Stomach (tissue), 8 donors: ENCODE measurements at regions not wholly inside any gene's neighbourhood (a gene's known extent, or its start where the extent isn't known, plus 50 kb on each side); places are given as distances from the start of the nearest gene placed in this dataset.

Source experiments
- DNase-seq, 2 donors: peaks; one replicate each; pipeline versions ENCODE4 v3.0.0 to v3.0.0-alpha.2; 2013 to 2019
- H3K27ac ChIP-seq, 5 donors: fragments of 200-600 bp in 4 of 5; sonication (generic) in 4 of 5; one replicate each; pipeline ENCODE4 v1.5.1; 2013 to 2019; ENCODE audit warnings: mild to moderate bottlenecking in 1 of 5, moderate library complexity in 1 of 5
- H3K27me3 ChIP-seq, 3 donors: fragments of 200-600 bp; sonication (generic); one replicate each; pipeline ENCODE4 v1.5.1; 2017 to 2019; ENCODE audit warnings: mixed run types in 1 of 3
- H3K36me3 ChIP-seq, 4 donors: fragments of 200-600 bp; sonication (generic); 1 replicate in 3 of 4; 2 replicates in 1 of 4; pipeline ENCODE4 v1.5.1; 2016 to 2019
- H3K4me1 ChIP-seq, 4 donors: fragments of 200-600 bp; sonication (generic); one replicate each; pipeline ENCODE4 v1.5.1; 2016 to 2019
- H3K4me3 ChIP-seq, 4 donors: fragments of 200-600 bp; sonication (generic) in 3 of 4; one replicate each; pipeline ENCODE4 v1.5.1; 2016 to 2019; ENCODE audit warnings: mild to moderate bottlenecking in 1 of 4
- H3K9me3 ChIP-seq, 4 donors: fragments of 200-600 bp; sonication (generic); one replicate each; pipeline ENCODE4 v1.5.1; 2016 to 2019
- EP300 ChIP-seq: sonication (generic); formaldehyde crosslinking; IDR thresholded peaks from one replicate; pipeline ENCODE4 v1.6.1; 2017; ENCODE audit warnings: antibody characterized with exemption
- POLR2A ChIP-seq, 4 donors: fragments of 450-650 bp; IDR thresholded peaks; one replicate each; pipeline ENCODE4 v1.6.1; 2016; ENCODE audit warnings: antibody characterized with exemption in 4 of 4, control low read depth in 2 of 4, mild to moderate bottlenecking in 1 of 4, moderate library complexity in 1 of 4
- POLR2AphosphoS5 ChIP-seq, 3 donors: sonication (generic); formaldehyde crosslinking; IDR thresholded peaks; one replicate each; pipeline ENCODE4 v1.6.1; 2016; ENCODE audit warnings: antibody characterized with exemption in 3 of 3
- WGBS, 5 donors: extraction: QIAGEN DNeasy Blood & Tissue Kit in 3 of 5; methylation state at CpG; one replicate each; pipeline versions ENCODE4 v1.1.5 to v1.1.7; 2013 to 2018; 5-methylcytosine and 5-hydroxymethylcytosine counted together
- intact Hi-C: fragments of 100-400 bp; cut with DNase I; formaldehyde crosslinking; loops from one replicate; pipeline ENCODE4 v1.15.1; 2023; ENCODE audit warnings: low total_unique reads
- TF ChIP-seq, protein P1 (sequence below), 7 experiments: fragments of 450-650 bp in 4 of 7; fragments of 200-600 bp in 3 of 7; sonication (generic) in 3 of 7; IDR thresholded peaks; one replicate each; pipeline ENCODE4 v1.5.1; 2016 to 2019; ENCODE audit warnings: antibody characterized with exemption in 7 of 7, control low read depth in 2 of 7, mild to moderate bottlenecking in 1 of 7
- donor health status: healthy with polysubstance abuse.
- donor health status: Bipolar disorder and iron deficiency.
- donor health status: healthy.

DNA sequence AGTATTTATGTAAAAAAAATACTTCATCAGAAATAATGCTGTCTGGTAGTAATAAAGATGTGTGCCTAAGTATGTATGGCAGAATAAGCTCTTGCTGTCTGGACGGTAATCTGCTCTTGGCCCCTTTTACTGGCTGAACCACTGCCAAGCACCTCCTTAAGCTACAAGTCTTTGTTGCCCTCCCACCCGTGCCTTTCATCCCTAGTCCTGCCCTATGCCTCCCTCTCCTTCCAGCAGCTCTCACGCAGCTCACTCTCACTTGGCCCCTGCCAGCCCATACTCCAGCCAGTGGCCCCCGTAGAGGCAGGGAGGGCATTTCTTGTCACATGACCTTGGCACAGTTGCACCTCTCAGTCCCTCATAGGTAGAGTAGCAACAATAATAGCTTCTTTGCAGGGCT, 54.5 kb upstream of the NPAS2 start:
- intact Hi-C loops, result no loop called here
- H3K4me3 ChIP-seq, result no peak overlapping the region
- 49 to 66% (median 59%) methylated on average over 4 of the region's 4 CpGs for WGBS, 5 donors
- H3K36me3 ChIP-seq, result no peaks in the 10 kb centered on the region
- TF ChIP-seq EP300 (no peak), POLR2AphosphoS5 (IDR thresholded peaks at IDR 0.05) (no peak), POLR2A (IDR thresholded peaks at IDR 0.05) (no peak)
- no peak overlapping the region for H3K27ac ChIP-seq
- H3K4me1 ChIP-seq, result peaks cover 0 to 12% (median 0%) of the 10 kb centered on the region in 4 donors
- H3K27me3 ChIP-seq, result no peaks in the 10 kb centered on the region
- DNase-seq, result peak in 1 of 2 donors; percentile 35
- H3K9me3 ChIP-seq, result no peaks in the 10 kb centered on the region

GRCh38 chr2:100766256-100766655, 53.7 kb upstream of the NPAS2 start:
- Histone ChIP-seq H3K36me3 (no peaks in the 10 kb centered on the region), H3K4me1 (peaks cover 0 to 12% (median 0%) of the 10 kb centered on the region in 4 donors), H3K27ac (no peak overlapping the region), H3K27me3 (no peaks in the 10 kb centered on the region), H3K4me3 (no peak overlapping the region), H3K9me3 (no peaks in the 10 kb centered on the region)
- TF ChIP-seq, protein P1, sequence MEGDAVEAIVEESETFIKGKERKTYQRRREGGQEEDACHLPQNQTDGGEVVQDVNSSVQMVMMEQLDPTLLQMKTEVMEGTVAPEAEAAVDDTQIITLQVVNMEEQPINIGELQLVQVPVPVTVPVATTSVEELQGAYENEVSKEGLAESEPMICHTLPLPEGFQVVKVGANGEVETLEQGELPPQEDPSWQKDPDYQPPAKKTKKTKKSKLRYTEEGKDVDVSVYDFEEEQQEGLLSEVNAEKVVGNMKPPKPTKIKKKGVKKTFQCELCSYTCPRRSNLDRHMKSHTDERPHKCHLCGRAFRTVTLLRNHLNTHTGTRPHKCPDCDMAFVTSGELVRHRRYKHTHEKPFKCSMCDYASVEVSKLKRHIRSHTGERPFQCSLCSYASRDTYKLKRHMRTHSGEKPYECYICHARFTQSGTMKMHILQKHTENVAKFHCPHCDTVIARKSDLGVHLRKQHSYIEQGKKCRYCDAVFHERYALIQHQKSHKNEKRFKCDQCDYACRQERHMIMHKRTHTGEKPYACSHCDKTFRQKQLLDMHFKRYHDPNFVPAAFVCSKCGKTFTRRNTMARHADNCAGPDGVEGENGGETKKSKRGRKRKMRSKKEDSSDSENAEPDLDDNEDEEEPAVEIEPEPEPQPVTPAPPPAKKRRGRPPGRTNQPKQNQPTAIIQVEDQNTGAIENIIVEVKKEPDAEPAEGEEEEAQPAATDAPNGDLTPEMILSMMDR (IDR thresholded peaks at IDR 0.05), result no peak
- no peak for TF ChIP-seq POLR2AphosphoS5 (IDR thresholded peaks at IDR 0.05)
- no peak for TF ChIP-seq EP300
- TF ChIP-seq POLR2A (IDR thresholded peaks at IDR 0.05), result no peak
- intact Hi-C loops, result no loop called here
- DNase-seq, result no peak
- 85 to 94% (median 86%) methylated on average over 6 of the region's 6 CpGs for WGBS, 5 donors

DNA sequence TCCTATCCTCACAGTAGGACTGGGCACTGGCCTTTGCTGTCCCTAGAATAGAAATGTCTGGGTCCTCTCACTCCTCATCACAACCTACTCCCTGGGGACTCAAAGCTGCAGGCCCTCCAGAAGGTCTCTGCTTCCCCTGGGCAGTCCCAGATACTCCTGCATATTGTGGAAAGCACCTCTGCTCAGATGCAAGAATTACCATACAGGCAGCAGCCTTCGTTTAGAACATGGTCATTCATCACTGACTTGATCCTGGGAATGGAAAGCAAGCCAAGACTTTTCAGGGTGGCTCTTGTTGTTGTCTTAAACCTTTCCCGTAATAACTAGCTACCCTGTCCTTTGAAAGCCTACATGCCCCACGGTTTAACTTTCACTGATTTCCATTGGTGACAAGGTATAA, 53.1 kb upstream of the NPAS2 start:
- TF ChIP-seq POLR2A (IDR thresholded peaks at IDR 0.05) (no peak), POLR2AphosphoS5 (IDR thresholded peaks at IDR 0.05) (no peak)
- TF ChIP-seq, protein P1 (IDR thresholded peaks at IDR 0.05), result no peak
- H3K4me3 ChIP-seq, result no peak overlapping the region
- H3K4me1 ChIP-seq, result peaks cover 0 to 12% (median 0%) of the 10 kb centered on the region in 4 donors
- no peak overlapping the region for H3K27ac ChIP-seq
- DNase-seq, result no peak
- intact Hi-C loops, result no loop called here
- H3K9me3 ChIP-seq, result no peaks in the 10 kb centered on the region
- H3K36me3 ChIP-seq, result no peaks in the 10 kb centered on the region
- 49 to 62% (median 50%) methylated on average over 3 of the region's 3 CpGs for whole genome bisulfite sequencing, 5 donors
- H3K27me3 ChIP-seq, result no peaks in the 10 kb centered on the region

- peak in 1 of 2 donors; percentile 26 for DNase-seq
- WGBS, 5 donors, result 3 to 24% (median 8%) methylated on average over 1 of the region's 1 CpG
- Histone ChIP-seq H3K4me3 (no peak overlapping the region), H3K36me3 (no peaks in the 10 kb centered on the region), H3K4me1 (peaks cover 0 to 12% (median 0%) of the 10 kb centered on the region in 4 donors), H3K27ac (no peak overlapping the region), H3K9me3 (no peaks in the 10 kb centered on the region), H3K27me3 (no peaks in the 10 kb centered on the region)
- intact Hi-C loops, result no loop called here
- TF ChIP-seq POLR2A (IDR thresholded peaks at IDR 0.05), result no peak
- TF ChIP-seq, protein P1 (IDR thresholded peaks at IDR 0.05), result no peak
- peak in 1 of 3 donors; percentile 40 for TF ChIP-seq POLR2AphosphoS5 (IDR thresholded peaks at IDR 0.05)
These were observed 52.7 kb upstream of the NPAS2 start for GRCh38 chr2:100767224-100767653.
